GM12878 (cell line): ENCODE measurements at regions not wholly inside any gene's neighbourhood (a gene's known extent, or its start where the extent isn't known, plus 50 kb on each side); places are given as distances from the start of the nearest gene placed in this dataset.

Source experiments
- ESRRA ChIP-seq: IDR thresholded peaks from 2 replicates; pipeline ENCODE4 v1.6.1; 2012; ENCODE audit warnings: mild to moderate bottlenecking, low read length, improper control_type of control experiment
- HDAC6 ChIP-seq: fragments of 200-600 bp; sonication (generic); IDR thresholded peaks from one replicate; pipeline ENCODE4 v1.8.0; 2017; ENCODE audit warnings: antibody characterized with exemption; ENCODE audit not compliant: unreplicated experiment
- KDM1A ChIP-seq: fragments of 200-600 bp; sonication (generic); IDR thresholded peaks from 2 replicates; pipeline ENCODE4 v1.6.1; 2016; ENCODE audit warnings: borderline replicate concordance
- POLR2A ChIP-seq: IDR thresholded peaks from 2 replicates; pipeline ENCODE4 v1.6.1; 2011; ENCODE audit warnings: low read depth, mild to moderate bottlenecking, low read length
- POLR2AphosphoS5 ChIP-seq: IDR thresholded peaks from 2 replicates; pipeline ENCODE4 v1.6.1; 2011; ENCODE audit warnings: mild to moderate bottlenecking, low read length, inconsistent platforms
- RAD21 ChIP-seq: IDR thresholded peaks from 2 replicates; pipeline ENCODE4 v1.6.1; 2011; ENCODE audit warnings: mild to moderate bottlenecking, low read depth, low read length, moderate library complexity; ENCODE audit not compliant: insufficient read depth
- SRF ChIP-seq, 2 experiments: IDR thresholded peaks; 2 replicates each; pipeline ENCODE4 v1.6.1; 2011; ENCODE audit warnings: low read depth in 2 of 2, low read length in 2 of 2, mild to moderate bottlenecking in 1 of 2, moderate library complexity in 1 of 2
- TF ChIP-seq, protein P1 (sequence below), 3 experiments: IDR thresholded peaks in 2 of 3; conservative IDR thresholded peaks in 1 of 3; 2 replicates each; pipeline ENCODE4 v1.5.1; 2011; ENCODE audit warnings: low read depth in 3 of 3, low read length in 3 of 3, mild to moderate bottlenecking in 3 of 3, control low read depth in 2 of 3, moderate library complexity in 2 of 3, inconsistent platforms in 1 of 3, mixed read lengths in 1 of 3; ENCODE audit not compliant: control insufficient read depth in 2 of 3, insufficient read depth in 1 of 3; ENCODE audit errors: extremely low read depth in 1 of 3

DNA sequence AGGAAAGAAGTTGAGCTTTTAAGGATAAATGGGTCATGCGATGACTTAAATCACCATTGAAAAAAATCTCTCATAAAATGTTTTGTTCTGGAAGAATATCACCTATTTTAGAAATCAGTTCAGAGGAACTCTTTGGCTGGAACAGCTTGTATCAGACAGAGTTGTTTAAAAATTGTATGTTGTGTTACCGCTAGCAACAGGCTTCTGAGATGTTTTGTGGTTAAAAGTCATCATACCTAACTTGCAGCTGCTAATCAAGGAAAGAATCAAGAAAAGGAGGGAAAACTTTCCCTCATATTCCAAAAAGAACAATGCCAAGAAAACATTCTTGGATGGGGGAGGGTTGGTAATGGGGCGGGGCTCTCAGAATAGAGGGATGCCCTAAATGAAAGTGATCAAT, 220.7 kb upstream of the CITED2 start:
- TF ChIP-seq SRF (IDR thresholded peaks at IDR 0.05; ENCODE audit: low read depth in 2 of 2, low read length in 2 of 2): no peak
- no peak for TF ChIP-seq POLR2AphosphoS5
- no peak for TF ChIP-seq HDAC6
- TF ChIP-seq POLR2A: no peak
- TF ChIP-seq, protein P1, sequence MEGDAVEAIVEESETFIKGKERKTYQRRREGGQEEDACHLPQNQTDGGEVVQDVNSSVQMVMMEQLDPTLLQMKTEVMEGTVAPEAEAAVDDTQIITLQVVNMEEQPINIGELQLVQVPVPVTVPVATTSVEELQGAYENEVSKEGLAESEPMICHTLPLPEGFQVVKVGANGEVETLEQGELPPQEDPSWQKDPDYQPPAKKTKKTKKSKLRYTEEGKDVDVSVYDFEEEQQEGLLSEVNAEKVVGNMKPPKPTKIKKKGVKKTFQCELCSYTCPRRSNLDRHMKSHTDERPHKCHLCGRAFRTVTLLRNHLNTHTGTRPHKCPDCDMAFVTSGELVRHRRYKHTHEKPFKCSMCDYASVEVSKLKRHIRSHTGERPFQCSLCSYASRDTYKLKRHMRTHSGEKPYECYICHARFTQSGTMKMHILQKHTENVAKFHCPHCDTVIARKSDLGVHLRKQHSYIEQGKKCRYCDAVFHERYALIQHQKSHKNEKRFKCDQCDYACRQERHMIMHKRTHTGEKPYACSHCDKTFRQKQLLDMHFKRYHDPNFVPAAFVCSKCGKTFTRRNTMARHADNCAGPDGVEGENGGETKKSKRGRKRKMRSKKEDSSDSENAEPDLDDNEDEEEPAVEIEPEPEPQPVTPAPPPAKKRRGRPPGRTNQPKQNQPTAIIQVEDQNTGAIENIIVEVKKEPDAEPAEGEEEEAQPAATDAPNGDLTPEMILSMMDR (IDR thresholded peaks at IDR 0.05 in 2 of 3, conservative IDR thresholded peaks at IDR 0.05 in 1 of 3; ENCODE audit: control insufficient read depth in 2 of 3, extremely low read depth in 1 of 3, insufficient read depth in 1 of 3, low read depth in 3 of 3, low read length in 3 of 3): no peak
- no peak for TF ChIP-seq KDM1A
- TF ChIP-seq RAD21: no peak
- TF ChIP-seq ESRRA: no peak
